Sigmoid colon (tissue), 6 donors: ENCODE measurements at regions not wholly inside any gene's neighbourhood (a gene's known extent, or its start where the extent isn't known, plus 50 kb on each side); places are given as distances from the start of the nearest gene placed in this dataset.

Experiments
- DNase-seq: peaks from one replicate; pipeline ENCODE4 v3.0.0-alpha.2; 2019
- H3K27ac ChIP-seq, 4 donors: fragments of 200-600 bp; sonication (generic); one replicate each; pipeline ENCODE4 v1.5.1; 2016 to 2019; ENCODE audit warnings: mild to moderate bottlenecking in 1 of 4
- H3K27me3 ChIP-seq, 3 donors: fragments of 200-600 bp; sonication (generic); one replicate each; pipeline ENCODE4 v1.5.1; 2019; ENCODE audit warnings: mild to moderate bottlenecking in 1 of 3
- H3K36me3 ChIP-seq, 4 donors: fragments of 200-600 bp; sonication (generic); one replicate each; pipeline ENCODE4 v1.5.1; 2016 to 2019
- H3K4me1 ChIP-seq, 4 donors: fragments of 200-600 bp; sonication (generic); one replicate each; pipeline ENCODE4 v1.5.1; 2017 to 2019
- H3K4me3 ChIP-seq, 4 donors: fragments of 200-600 bp; sonication (generic); one replicate each; pipeline ENCODE4 v1.5.1; 2017 to 2019; ENCODE audit warnings: mild to moderate bottlenecking in 2 of 4, moderate library complexity in 1 of 4
- H3K9me3 ChIP-seq, 4 donors: fragments of 200-600 bp in 3 of 4; sonication (generic) in 3 of 4; one replicate each; pipeline versions ENCODE4 v1.5.1 to v1.6.1; 2013 to 2019
- CTCF ChIP-seq, 4 experiments: fragments of 450-650 bp in 3 of 4; fragments of 200-600 bp in 1 of 4; IDR thresholded peaks; one replicate each; pipeline ENCODE4 v1.5.1; 2016 to 2019; ENCODE audit warnings: antibody characterized with exemption in 4 of 4, mild to moderate bottlenecking in 3 of 4, moderate library complexity in 2 of 4
- EP300 ChIP-seq, 4 donors: sonication (generic); formaldehyde crosslinking; IDR thresholded peaks; one replicate each; pipeline ENCODE4 v1.6.1; 2017; ENCODE audit warnings: antibody characterized with exemption in 4 of 4
- POLR2A ChIP-seq, 2 donors: fragments of 450-650 bp; IDR thresholded peaks; one replicate each; pipeline ENCODE4 v1.6.1; 2016; ENCODE audit warnings: antibody characterized with exemption in 2 of 2, mild to moderate bottlenecking in 2 of 2, moderate library complexity in 2 of 2
- POLR2AphosphoS5 ChIP-seq, 4 donors: sonication (generic); formaldehyde crosslinking; IDR thresholded peaks; one replicate each; pipeline ENCODE4 v1.6.1; 2017; ENCODE audit warnings: antibody characterized with exemption in 4 of 4
- WGBS, 2 donors: extraction: QIAGEN DNeasy Blood & Tissue Kit; methylation state at CpG; one replicate each; pipeline ENCODE4 v1.1.7; 2013; 5-methylcytosine and 5-hydroxymethylcytosine counted together
- intact Hi-C: fragments of 100-400 bp; cut with DNase I; formaldehyde crosslinking; loops from one replicate; pipeline ENCODE4 v1.15.1; 2023
- donor health status: healthy with polysubstance abuse.
- donor health status: healthy.

GRCh38 chr6:74467533-74468215 lies 738.2 kb downstream of the COL12A1 start:
- TF ChIP-seq POLR2A (IDR thresholded peaks at IDR 0.05) (no peak), CTCF (IDR thresholded peaks at IDR 0.05) (no peak), POLR2AphosphoS5 (IDR thresholded peaks at IDR 0.05) (no peak), EP300 (IDR thresholded peaks at IDR 0.05) (no peak)
- no peaks in the 10 kb centered on the region for H3K27me3 ChIP-seq
- intact Hi-C loops, result no loop called here
- no peaks in the 10 kb centered on the region for H3K36me3 ChIP-seq
- H3K4me1 ChIP-seq, result no peaks in the 10 kb centered on the region
- DNase-seq, result no peak
- H3K9me3 ChIP-seq, result no peaks in the 10 kb centered on the region
- no peak overlapping the region for H3K27ac ChIP-seq
- WGBS, 2 donors, result 86 to 89% methylated on average over 2 of the region's 2 CpGs
- no peak overlapping the region for H3K4me3 ChIP-seq

- intact Hi-C loops, result no loop called here
- Histone ChIP-seq H3K27me3 (no peaks in the 10 kb centered on the region), H3K27ac (no peak overlapping the region), H3K9me3 (no peaks in the 10 kb centered on the region), H3K36me3 (no peaks in the 10 kb centered on the region), H3K4me1 (no peaks in the 10 kb centered on the region), H3K4me3 (no peak overlapping the region)
- 72 to 88% methylated on average over 2 of the region's 2 CpGs for WGBS, 2 donors
- no peak for DNase-seq
- no peak for TF ChIP-seq POLR2AphosphoS5 (IDR thresholded peaks at IDR 0.05)
- TF ChIP-seq POLR2A (IDR thresholded peaks at IDR 0.05), result no peak
- TF ChIP-seq EP300 (IDR thresholded peaks at IDR 0.05), result no peak
- no peak for TF ChIP-seq CTCF (IDR thresholded peaks at IDR 0.05)
These were observed 739.3 kb downstream of the COL12A1 start for GRCh38 chr6:74466572-74466971.

- 77 to 78% methylated on average over 7 of the region's 7 CpGs for WGBS, 2 donors
- no peak for TF ChIP-seq POLR2A (IDR thresholded peaks at IDR 0.05)
- TF ChIP-seq EP300 (IDR thresholded peaks at IDR 0.05), result no peak
- TF ChIP-seq CTCF (IDR thresholded peaks at IDR 0.05), result no peak
- TF ChIP-seq POLR2AphosphoS5 (IDR thresholded peaks at IDR 0.05), result no peak
These were observed 746.6 kb downstream of the COL12A1 start for GRCh38 chr6:74459260-74459659.

GRCh38 chr6:74458536-74458935 lies 747.3 kb downstream of the COL12A1 start:
- peaks cover 0 to 5% (median 0%) of the 10 kb centered on the region in 4 donors for H3K9me3 ChIP-seq
- intact Hi-C loops, result no loop called here
- H3K4me1 ChIP-seq, result peaks cover 0 to 7% (median 3%) of the 10 kb centered on the region in 4 donors
- no peaks in the 10 kb centered on the region for H3K36me3 ChIP-seq
- WGBS, 2 donors, result 40 to 62% methylated on average over 1 of the region's 1 CpG
- no peak for DNase-seq
- no peak overlapping the region for H3K4me3 ChIP-seq
- H3K27me3 ChIP-seq, result no peaks in the 10 kb centered on the region
- TF ChIP-seq POLR2A (IDR thresholded peaks at IDR 0.05) (no peak), EP300 (IDR thresholded peaks at IDR 0.05) (no peak), POLR2AphosphoS5 (IDR thresholded peaks at IDR 0.05) (no peak), CTCF (IDR thresholded peaks at IDR 0.05) (no peak)
- no peak overlapping the region for H3K27ac ChIP-seq

More at GRCh38 chr6:74459260-74459659, 746.6 kb downstream of the COL12A1 start:
- intact Hi-C loops, result no loop called here
- Histone ChIP-seq H3K27ac (no peak overlapping the region), H3K27me3 (no peaks in the 10 kb centered on the region), H3K9me3 (peaks cover 0 to 5% (median 0%) of the 10 kb centered on the region in 4 donors), H3K36me3 (no peaks in the 10 kb centered on the region), H3K4me1 (peaks cover 0 to 7% (median 3%) of the 10 kb centered on the region in 4 donors), H3K4me3 (no peak overlapping the region)
- no peak for DNase-seq

- no peak overlapping the region for H3K27ac ChIP-seq
- intact Hi-C loops, result no loop called here
- H3K4me3 ChIP-seq, result no peak overlapping the region
- no peak for TF ChIP-seq EP300 (IDR thresholded peaks at IDR 0.05)
- TF ChIP-seq POLR2AphosphoS5 (IDR thresholded peaks at IDR 0.05), result no peak
- TF ChIP-seq POLR2A (IDR thresholded peaks at IDR 0.05), result no peak
- no peak for TF ChIP-seq CTCF (IDR thresholded peaks at IDR 0.05)
- no peak for DNase-seq
- no peaks in the 10 kb centered on the region for H3K9me3 ChIP-seq
- no peaks in the 10 kb centered on the region for H3K36me3 ChIP-seq
- no peaks in the 10 kb centered on the region for H3K27me3 ChIP-seq
- H3K4me1 ChIP-seq, result peaks cover 0 to 7% (median 3%) of the 10 kb centered on the region in 4 donors
- WGBS, 2 donors, result 92 to 96% methylated on average over 1 of the region's 1 CpG
These were observed 750.1 kb downstream of the COL12A1 start for GRCh38 chr6:74455786-74456185.
